Dendritic cell treated with granulocyte-macrophage colony-stimulating factor and Interleukin-4, amounts not matched to agents 40 ng/mL and 50 ng/mL, for 4 days (primary cell): ENCODE measurements at regions not wholly inside any gene's neighbourhood (a gene's known extent, or its start where the extent isn't known, plus 50 kb on each side); places are given as distances from the start of the nearest gene placed in this dataset.
"Not testable (repeated sequence)": the region's sequence is repeated elsewhere in the genome, so short reads cannot be mapped to it uniquely, and the experiment has no call there.

Source experiments
- H3K27ac Mint-ChIP-seq: one replicate; pipeline ENCODE4 v1.8.0; 2022; ENCODE audit warnings: mild to moderate bottlenecking, mixed read lengths
- H3K27me3 Mint-ChIP-seq: one replicate; pipeline ENCODE4 v1.8.0; 2022; ENCODE audit warnings: mild to moderate bottlenecking, mixed read lengths
- H3K36me3 Mint-ChIP-seq: one replicate; pipeline ENCODE4 v1.8.0; 2022; ENCODE audit warnings: low read depth, mixed read lengths
- H3K4me1 Mint-ChIP-seq: one replicate; pipeline ENCODE4 v1.8.0; 2022; ENCODE audit warnings: low read depth, mixed read lengths
- H3K4me3 Mint-ChIP-seq: one replicate; pipeline ENCODE4 v1.8.0; 2022; ENCODE audit warnings: mild to moderate bottlenecking, moderate library complexity, mixed read lengths
- H3K9me3 Mint-ChIP-seq: one replicate; pipeline ENCODE4 v1.8.0; 2022; ENCODE audit warnings: mixed read lengths
- intact Hi-C: fragments of 100-400 bp; cut with micrococcal nuclease; formaldehyde crosslinking; loops from one replicate; pipeline ENCODE4 v1.15.0; 2022

GRCh38 chr18:79600596-79600995, 79.0 kb upstream of the CTDP1 start:
- no peak overlapping the region for H3K27ac Mint-ChIP-seq
- intact Hi-C loops, result no loop called here
- peaks cover 45% of the 10 kb centered on the region for H3K27me3 Mint-ChIP-seq
- H3K4me3 Mint-ChIP-seq, result no peak overlapping the region
- H3K4me1 Mint-ChIP-seq, result peaks cover 5% of the 10 kb centered on the region
- no peaks in the 10 kb centered on the region for H3K36me3 Mint-ChIP-seq
- H3K9me3 Mint-ChIP-seq, result no peaks in the 10 kb centered on the region

DNA sequence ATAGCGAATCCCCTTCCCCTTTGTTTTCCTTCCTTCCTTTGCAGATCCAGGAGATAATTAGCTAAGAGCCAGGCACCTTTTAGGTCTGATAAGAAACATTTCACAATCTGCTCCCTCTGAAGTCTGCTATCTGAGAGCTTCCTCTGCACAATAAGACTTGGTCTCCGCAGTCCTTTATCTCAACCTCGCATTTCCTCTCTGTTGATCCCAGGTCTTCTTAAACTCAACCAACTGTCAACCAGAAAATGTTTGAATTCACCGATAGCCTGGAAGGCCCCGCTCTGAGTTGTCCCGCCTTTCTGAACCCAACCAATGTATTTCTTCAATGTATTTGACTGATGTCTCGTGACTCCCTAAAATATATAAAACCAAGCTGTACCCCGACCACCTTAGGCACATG, 78.4 kb upstream of the CTDP1 start:
- no peaks in the 10 kb centered on the region for H3K36me3 Mint-ChIP-seq
- peaks cover 43% of the 10 kb centered on the region for H3K27me3 Mint-ChIP-seq
- no peaks in the 10 kb centered on the region for H3K9me3 Mint-ChIP-seq
- peaks cover 5% of the 10 kb centered on the region for H3K4me1 Mint-ChIP-seq
- no peak overlapping the region for H3K4me3 Mint-ChIP-seq
- no peak overlapping the region for H3K27ac Mint-ChIP-seq
- intact Hi-C loops, result no loop called here

DNA sequence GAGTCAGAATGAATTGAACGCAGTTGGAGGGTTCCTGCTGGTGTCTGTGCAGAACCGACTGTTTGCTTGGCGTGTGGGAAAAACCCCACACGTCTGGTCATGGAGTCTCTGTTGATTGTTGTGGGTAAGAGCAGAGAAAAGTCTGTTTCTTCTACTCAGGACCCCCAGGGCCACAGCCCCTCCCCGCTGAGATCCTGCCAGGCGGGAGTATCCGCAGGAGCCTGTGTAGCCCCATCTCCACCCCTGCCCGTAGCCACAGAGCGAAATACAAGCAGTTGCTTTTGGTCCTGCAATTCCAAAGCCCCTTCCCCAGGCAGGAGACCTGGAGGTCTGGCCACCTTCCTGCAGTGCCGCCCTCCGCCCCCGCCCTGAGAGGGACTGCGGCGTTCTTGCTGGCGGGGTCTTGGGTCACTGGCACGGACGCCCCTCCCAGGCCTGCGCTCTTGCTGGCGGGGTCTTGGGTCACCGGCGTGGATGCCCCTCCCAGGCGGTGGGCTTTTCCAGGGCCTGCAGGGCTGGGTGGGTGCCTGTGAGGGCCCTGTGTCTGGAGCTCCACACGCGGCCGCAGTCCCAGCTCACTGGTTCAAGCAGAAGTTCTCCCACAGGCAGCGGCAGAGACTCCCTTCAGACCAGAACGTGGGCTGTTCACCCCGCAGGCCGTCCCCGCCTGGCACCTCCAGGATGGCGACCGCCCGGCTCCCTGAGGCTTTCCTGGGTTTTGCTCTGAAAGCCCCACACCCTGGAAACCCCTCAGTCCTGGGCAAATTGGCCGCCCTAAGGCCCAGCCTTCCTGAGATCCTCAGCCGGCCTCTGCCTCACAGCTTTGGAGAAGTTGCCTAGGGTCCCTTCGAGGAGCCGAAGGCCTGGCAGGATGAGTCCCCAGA, 76.0 kb upstream of the CTDP1 start:
- Mint-ChIP-seq H3K36me3 (no peaks in the 10 kb centered on the region), H3K4me3 (no peak overlapping the region), H3K27me3 (peaks cover 40% of the 10 kb centered on the region), H3K27ac (no peak overlapping the region), H3K4me1 (peaks cover 5% of the 10 kb centered on the region), H3K9me3 (no peaks in the 10 kb centered on the region)
- intact Hi-C loops, result no loop called here

- H3K4me3 Mint-ChIP-seq, result no peak overlapping the region
- intact Hi-C loops, result no loop called here
- no peaks in the 10 kb centered on the region for H3K9me3 Mint-ChIP-seq
Observed at GRCh38 chr18:79604205-79604912, 75.2 kb upstream of the CTDP1 start.

DNA sequence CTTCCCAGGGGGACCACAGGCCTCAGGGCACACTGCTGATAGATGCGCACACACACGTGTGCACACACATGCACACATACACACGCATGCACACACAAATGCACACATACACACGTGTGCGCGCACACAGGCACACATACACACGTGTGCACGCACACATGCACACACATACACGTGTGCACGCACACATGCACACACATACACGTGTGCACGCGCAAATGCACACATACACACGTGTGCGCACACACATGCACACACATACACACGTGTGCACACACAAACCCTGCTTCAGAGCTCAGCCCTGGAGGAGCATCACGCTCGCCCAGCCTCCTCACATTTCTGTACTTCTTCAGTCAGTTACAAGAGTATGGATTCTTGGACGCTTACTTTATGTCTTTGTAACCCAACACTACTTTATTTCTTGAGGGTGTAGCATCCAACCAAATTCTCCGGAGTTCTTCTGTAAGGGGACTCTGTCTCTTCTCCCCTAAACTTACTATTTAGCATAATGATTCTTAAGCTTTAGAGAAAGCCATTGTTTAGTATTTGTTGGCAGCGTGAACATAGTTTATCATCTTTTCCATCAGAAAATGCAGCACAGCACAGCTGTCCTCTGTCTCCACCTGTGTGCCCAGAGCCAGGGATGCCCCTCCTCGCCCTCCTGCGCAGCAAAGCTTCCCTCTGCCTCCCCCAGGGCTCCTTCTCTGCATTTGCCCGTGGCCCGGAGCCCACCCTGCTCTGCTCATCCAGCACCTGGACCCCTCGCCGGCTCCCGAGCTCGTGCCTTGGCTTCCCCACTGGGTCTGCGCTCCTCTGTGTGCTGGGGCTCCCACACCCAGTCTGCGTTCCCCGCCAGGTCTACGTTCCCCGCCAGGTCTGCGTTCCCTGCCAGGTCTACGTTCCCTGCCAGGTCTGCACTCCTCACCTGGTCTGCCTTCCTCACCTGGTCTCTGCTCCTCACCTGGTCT, 74.4 kb upstream of the CTDP1 start:
- no peak overlapping the region for H3K4me3 Mint-ChIP-seq
- H3K27me3 Mint-ChIP-seq, result peaks cover 41% of the 10 kb centered on the region
- H3K36me3 Mint-ChIP-seq, result no peaks in the 10 kb centered on the region
- intact Hi-C loops, result no loop called here
- no peak overlapping the region for H3K27ac Mint-ChIP-seq
- H3K9me3 Mint-ChIP-seq, result no peaks in the 10 kb centered on the region
- H3K4me1 Mint-ChIP-seq, result peaks cover 5% of the 10 kb centered on the region

More at GRCh38 chr18:79604205-79604912, 75.2 kb upstream of the CTDP1 start:
- Mint-ChIP-seq H3K27me3 (peaks cover 47% of the 10 kb centered on the region), H3K27ac (no peak overlapping the region), H3K36me3 (no peaks in the 10 kb centered on the region), H3K4me1 (peaks cover 5% of the 10 kb centered on the region)

- intact Hi-C loops, H3K36me3 Mint-ChIP-seq, H3K9me3 Mint-ChIP-seq, H3K27ac Mint-ChIP-seq, H3K4me1 Mint-ChIP-seq, H3K4me3 Mint-ChIP-seq: not testable (repeated sequence)
- H3K27me3 Mint-ChIP-seq, result peaks cover 35% of the 10 kb centered on the region
Observed at GRCh38 chr18:79606071-79606470, 73.5 kb upstream of the CTDP1 start.

DNA sequence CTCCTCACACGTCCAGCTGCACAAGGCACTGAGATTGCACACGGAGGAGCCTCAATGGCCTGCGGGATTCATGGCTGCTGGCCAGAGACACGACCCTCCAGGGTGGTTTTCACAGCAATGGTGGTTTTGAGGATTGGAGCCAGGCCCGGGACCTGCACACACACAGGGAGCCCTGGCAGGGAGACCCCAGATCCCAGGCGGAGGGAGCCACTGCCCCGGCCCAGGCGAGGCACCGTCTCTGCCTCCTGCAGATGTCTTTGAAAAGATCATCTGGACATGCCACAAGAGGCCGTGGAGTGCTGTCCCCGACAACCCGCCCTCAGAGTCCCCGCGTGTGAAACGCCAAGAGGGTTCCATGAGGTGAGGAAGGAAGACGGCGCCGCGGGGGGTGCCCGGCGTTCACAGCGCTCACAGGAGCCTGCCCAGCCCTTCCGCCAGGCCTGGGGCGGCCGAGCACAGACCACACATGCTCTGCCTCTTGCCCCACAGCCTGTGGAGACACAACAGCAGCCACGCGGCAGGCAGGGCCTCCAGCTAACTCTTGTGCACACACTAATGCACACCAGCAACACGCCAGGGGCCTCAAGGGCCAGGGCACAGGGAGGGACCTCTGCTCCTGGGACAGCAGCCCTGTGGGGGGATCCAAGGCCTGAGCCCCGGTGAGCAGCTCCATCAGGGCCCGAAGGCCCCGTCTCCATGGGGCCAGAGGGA, 72.8 kb upstream of the CTDP1 start:
- no peaks in the 10 kb centered on the region for H3K9me3 Mint-ChIP-seq
- no peaks in the 10 kb centered on the region for H3K36me3 Mint-ChIP-seq
- H3K4me3 Mint-ChIP-seq, result no peak overlapping the region
- intact Hi-C loops, result no loop called here
- H3K27me3 Mint-ChIP-seq, result peaks cover 31% of the 10 kb centered on the region
- H3K4me1 Mint-ChIP-seq, result peaks cover 6% of the 10 kb centered on the region
- H3K27ac Mint-ChIP-seq, result no peak overlapping the region

- peaks cover 28% of the 10 kb centered on the region for H3K27me3 Mint-ChIP-seq
- no peak overlapping the region for H3K27ac Mint-ChIP-seq
- no peaks in the 10 kb centered on the region for H3K36me3 Mint-ChIP-seq
- intact Hi-C loops, result no loop called here
- H3K4me1 Mint-ChIP-seq, result peaks cover 6% of the 10 kb centered on the region
- H3K9me3 Mint-ChIP-seq, result no peaks in the 10 kb centered on the region
- no peak overlapping the region for H3K4me3 Mint-ChIP-seq
Observed at GRCh38 chr18:79607361-79607952, 72.1 kb upstream of the CTDP1 start.

DNA sequence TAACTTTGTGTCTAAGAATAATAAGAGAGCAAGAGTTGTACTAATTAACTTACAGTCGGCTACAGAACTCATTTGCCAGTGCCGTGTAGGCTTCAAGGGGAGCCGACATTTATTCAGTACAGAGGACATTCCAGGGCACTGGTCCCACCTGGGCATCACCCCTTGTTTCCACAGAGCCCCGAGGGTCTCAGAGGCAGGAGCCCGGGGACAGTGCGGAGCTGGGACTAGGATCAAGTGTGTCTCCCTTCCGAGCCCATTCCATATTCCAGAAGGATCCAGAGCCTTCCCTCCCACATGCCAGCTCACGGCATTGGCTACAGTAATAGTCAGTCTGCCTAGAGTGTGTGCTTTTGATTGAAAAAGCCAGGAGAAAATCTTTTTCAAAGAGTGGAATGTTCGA, 71.5 kb upstream of the CTDP1 start:
- no peaks in the 10 kb centered on the region for H3K36me3 Mint-ChIP-seq
- peaks cover 6% of the 10 kb centered on the region for H3K4me1 Mint-ChIP-seq
- peaks cover 25% of the 10 kb centered on the region for H3K27me3 Mint-ChIP-seq
- intact Hi-C loops, result no loop called here
- H3K9me3 Mint-ChIP-seq, result no peaks in the 10 kb centered on the region
- H3K27ac Mint-ChIP-seq, result no peak overlapping the region
- no peak overlapping the region for H3K4me3 Mint-ChIP-seq

GRCh38 chr18:79608535-79608934, 71.1 kb upstream of the CTDP1 start:
- Mint-ChIP-seq H3K9me3 (no peaks in the 10 kb centered on the region), H3K27me3 (peaks cover 27% of the 10 kb centered on the region), H3K27ac (no peak overlapping the region), H3K4me3 (no peak overlapping the region), H3K4me1 (peaks cover 6% of the 10 kb centered on the region), H3K36me3 (no peaks in the 10 kb centered on the region)
- intact Hi-C loops, result no loop called here

- intact Hi-C loops, result no loop called here
- Mint-ChIP-seq H3K4me3 (no peak overlapping the region), H3K27me3 (peaks cover 30% of the 10 kb centered on the region), H3K27ac (no peak overlapping the region), H3K4me1 (peaks cover 6% of the 10 kb centered on the region), H3K9me3 (no peaks in the 10 kb centered on the region), H3K36me3 (no peaks in the 10 kb centered on the region)
Observed at GRCh38 chr18:79608999-79609461, 70.6 kb upstream of the CTDP1 start.

- H3K4me3 Mint-ChIP-seq, result no peak overlapping the region
- H3K27ac Mint-ChIP-seq, result no peak overlapping the region
- H3K27me3 Mint-ChIP-seq, result peaks cover 35% of the 10 kb centered on the region
- no peaks in the 10 kb centered on the region for H3K36me3 Mint-ChIP-seq
- H3K9me3 Mint-ChIP-seq, result no peaks in the 10 kb centered on the region
- H3K4me1 Mint-ChIP-seq, result peaks cover 6% of the 10 kb centered on the region
- intact Hi-C loops, result no loop called here
Observed at GRCh38 chr18:79609841-79610281, 69.7 kb upstream of the CTDP1 start.
